SK-N-SH (cell line): ENCODE measurements at regions not wholly inside any gene's neighbourhood (a gene's known extent, or its start where the extent isn't known, plus 50 kb on each side); places are given as distances from the start of the nearest gene placed in this dataset.

ENCODE experiments used
- CTCF ChIA-PET: fragments of 300-600, 350-600 bp; formaldehyde crosslinking; extraction: SDS; loops from one replicate; lab custom pipeline; 2021; lab: Yijun Ruan, JAX
- POLR2A ChIA-PET: fragments of 350-600 bp; sonication (Branson Sonifier 250); formaldehyde crosslinking; extraction: SDS; loops from one replicate; lab custom pipeline; 2020; ENCODE audit warnings: antibody characterized with exemption, inconsistent platforms; lab: Yijun Ruan, JAX
- DNase-seq: peaks from one replicate; pipeline ENCODE4 v3.0.0; 2012
- H2AFZ ChIP-seq: fragments of 200-600 bp; sonication (generic); 2 replicates; pipeline ENCODE4 v1.8.1; 2016; ENCODE audit warnings: antibody characterized with exemption, mild to moderate bottlenecking, low read depth
- H3F3A ChIP-seq: fragments of 200-600 bp; sonication (generic); replicated peaks from 2 replicates; pipeline ENCODE3; 2016; ENCODE audit warnings: antibody characterized with exemption, mild to moderate bottlenecking; ENCODE audit not compliant: insufficient read depth
- H3K27ac ChIP-seq, 2 experiments: fragments of 200-500 bp in 1 of 2; fragments of 200-600 bp in 1 of 2; sonication (Bioruptor generic) in 1 of 2; sonication (generic), shearing (Covaris generic) in 1 of 2; 2 replicates each; pipeline versions ENCODE4 v1.5.1 to v1.6.1; 2014 to 2016; ENCODE audit warnings: low read depth in 2 of 2, inconsistent platforms in 1 of 2, low read length in 1 of 2, mild to moderate bottlenecking in 1 of 2, mixed read lengths in 1 of 2
- H3K27me3 ChIP-seq: fragments of 200-600 bp; sonication (generic), shearing (Covaris generic); 2 replicates; pipeline ENCODE4 v1.6.1; 2016; ENCODE audit warnings: mixed run types; ENCODE audit not compliant: insufficient read depth
- H3K36me3 ChIP-seq, 2 experiments: fragments of 200-500 bp in 1 of 2; fragments of 200-600 bp in 1 of 2; sonication (Bioruptor generic) in 1 of 2; sonication (generic) in 1 of 2; replicated peaks in 1 of 2; 2 replicates each; pipeline versions ENCODE3 to v1.5.1; 2014 to 2016; ENCODE audit warnings: low read length in 1 of 2, mild to moderate bottlenecking in 1 of 2; ENCODE audit not compliant: insufficient read depth in 2 of 2, control insufficient read depth in 1 of 2
- H3K4me1 ChIP-seq, 2 experiments: fragments of 200-500 bp in 1 of 2; fragments of 200-600 bp in 1 of 2; sonication (Bioruptor generic) in 1 of 2; sonication (generic), shearing (Covaris generic) in 1 of 2; 2 replicates each; pipeline versions ENCODE4 v1.5.1 to v1.6.1; 2014 to 2016; ENCODE audit warnings: low read depth in 1 of 2, low read length in 1 of 2, mixed run types in 1 of 2; ENCODE audit not compliant: insufficient read depth in 2 of 2, control insufficient read depth in 1 of 2
- H3K4me2 ChIP-seq: fragments of 200-600 bp; sonication (generic), shearing (Covaris generic); 2 replicates; pipeline ENCODE4 v1.6.1; 2017; ENCODE audit warnings: mixed run types
- H3K4me3 ChIP-seq, 2 experiments: fragments of 200-500 bp in 1 of 2; fragments of 200-600 bp in 1 of 2; sonication (Bioruptor generic) in 1 of 2; sonication (generic), shearing (Covaris generic) in 1 of 2; 2 replicates each; pipeline versions ENCODE4 v1.5.1 to v1.8.1; 2014 to 2016; ENCODE audit warnings: low read depth in 2 of 2, inconsistent platforms in 1 of 2, low read length in 1 of 2, mild to moderate bottlenecking in 1 of 2, mixed read lengths in 1 of 2, moderate library complexity in 1 of 2
- H3K79me2 ChIP-seq: fragments of 200-600 bp; sonication (generic); 2 replicates; pipeline ENCODE4 v1.8.1; 2017; ENCODE audit warnings: mild to moderate bottlenecking; ENCODE audit not compliant: insufficient read depth
- H3K9ac ChIP-seq: fragments of 200-600 bp; sonication (generic); 2 replicates; pipeline ENCODE4 v1.6.1; 2017; ENCODE audit warnings: mixed run types
- H3K9me2 ChIP-seq: fragments of 200-600 bp; sonication (generic); 2 replicates; pipeline ENCODE4 v1.6.1; 2017; ENCODE audit warnings: mixed run types
- H3K9me3 ChIP-seq: fragments of 200-600 bp; sonication (generic); 2 replicates; pipeline ENCODE4 v1.6.1; 2017; ENCODE audit warnings: mixed run types, mild to moderate bottlenecking, moderate library complexity
- H4K20me1 ChIP-seq: fragments of 200-600 bp; sonication (generic); 2 replicates; pipeline ENCODE4 v1.6.1; 2017; ENCODE audit warnings: mild to moderate bottlenecking, mixed run types; ENCODE audit not compliant: insufficient read depth
- CTCF ChIP-seq: fragments of 200-600 bp; sonication (generic); IDR thresholded peaks from 2 replicates; pipeline ENCODE4 v1.6.1; 2017; ENCODE audit warnings: antibody characterized with exemption, mild to moderate bottlenecking, moderate library complexity
- FOXM1 ChIP-seq: IDR thresholded peaks from 2 replicates; pipeline ENCODE4 v1.4.0; 2012; ENCODE audit warnings: low read depth, mild to moderate bottlenecking
- GATA2 ChIP-seq: sonication (generic); formaldehyde crosslinking; IDR thresholded peaks from 2 replicates; pipeline ENCODE4 v1.5.0; 2020; ENCODE audit warnings: mild to moderate bottlenecking, missing genetic modification reagents
- IRF3 ChIP-seq: fragments of 150-350 bp; IDR thresholded peaks from 2 replicates; pipeline ENCODE4 v1.6.1; 2016; ENCODE audit warnings: mild to moderate bottlenecking, low read depth, low read length
- TCF12 ChIP-seq: IDR thresholded peaks from 2 replicates; pipeline ENCODE4 v1.4.0; 2012
- TEAD4 ChIP-seq: IDR thresholded peaks from 2 replicates; pipeline ENCODE4 v1.4.0; 2012; ENCODE audit warnings: mild to moderate bottlenecking, borderline replicate concordance; ENCODE audit not compliant: insufficient read depth
- YY1 ChIP-seq: IDR thresholded peaks from 2 replicates; pipeline ENCODE4 v1.4.0; 2012; ENCODE audit warnings: low read depth, mild to moderate bottlenecking
- WGBS: methylation state at CpG from one replicate; pipeline ENCODE4 v1.1.6; 2017; ENCODE audit warnings: low lambda C conversion rate; 5-methylcytosine and 5-hydroxymethylcytosine counted together
- TF ChIP-seq, protein P1 (sequence below): IDR thresholded peaks from 2 replicates; pipeline ENCODE4 v1.4.0; 2012; ENCODE audit warnings: low read depth, borderline replicate concordance
- TF ChIP-seq, protein P2 (sequence below): IDR thresholded peaks from 2 replicates; pipeline ENCODE4 v1.6.1; 2012; ENCODE audit warnings: mild to moderate bottlenecking, low read depth, low read length, moderate library complexity
- TF ChIP-seq, protein P3 (sequence below): IDR thresholded peaks from 2 replicates; pipeline ENCODE4; 2012

- no peaks in the 10 kb centered on the region for H3K9me3 ChIP-seq
- 33% methylated on average over 1 of the region's 1 CpG for WGBS
- no peak overlapping the region for H3K4me3 ChIP-seq
- H3K79me2 ChIP-seq: no peaks in the 10 kb centered on the region
- H3K27ac ChIP-seq: no peak overlapping the region
- ChIA-PET POLR2A (interaction anchor here (0.6 kb wide), 1 partner anchor 826 kb away, joined by 3 read pairs; no protein-coding TSS in a partner anchor), CTCF (interaction anchor here (0.6 to 1.1 kb wide), 3 partner anchors 11 to 298 kb away, joined by 3 to 4 read pairs (median 4); no protein-coding TSS in a partner anchor)
- no peaks in the 10 kb centered on the region for H3K27me3 ChIP-seq
- no peaks in the 10 kb centered on the region for H4K20me1 ChIP-seq
- H2AFZ ChIP-seq: no peak overlapping the region
- H3K9ac ChIP-seq: no peak overlapping the region
- no peaks in the 10 kb centered on the region for H3K9me2 ChIP-seq
- no peak overlapping the region for H3K4me2 ChIP-seq
- TF ChIP-seq TCF12: no peak
- TF ChIP-seq YY1: no peak
- TF ChIP-seq GATA2 (CRISPR knock-in tag): no peak
- no peak for TF ChIP-seq TEAD4
- TF ChIP-seq IRF3: no peak
- TF ChIP-seq CTCF: no peak
- TF ChIP-seq FOXM1: no peak
- TF ChIP-seq, protein P1, sequence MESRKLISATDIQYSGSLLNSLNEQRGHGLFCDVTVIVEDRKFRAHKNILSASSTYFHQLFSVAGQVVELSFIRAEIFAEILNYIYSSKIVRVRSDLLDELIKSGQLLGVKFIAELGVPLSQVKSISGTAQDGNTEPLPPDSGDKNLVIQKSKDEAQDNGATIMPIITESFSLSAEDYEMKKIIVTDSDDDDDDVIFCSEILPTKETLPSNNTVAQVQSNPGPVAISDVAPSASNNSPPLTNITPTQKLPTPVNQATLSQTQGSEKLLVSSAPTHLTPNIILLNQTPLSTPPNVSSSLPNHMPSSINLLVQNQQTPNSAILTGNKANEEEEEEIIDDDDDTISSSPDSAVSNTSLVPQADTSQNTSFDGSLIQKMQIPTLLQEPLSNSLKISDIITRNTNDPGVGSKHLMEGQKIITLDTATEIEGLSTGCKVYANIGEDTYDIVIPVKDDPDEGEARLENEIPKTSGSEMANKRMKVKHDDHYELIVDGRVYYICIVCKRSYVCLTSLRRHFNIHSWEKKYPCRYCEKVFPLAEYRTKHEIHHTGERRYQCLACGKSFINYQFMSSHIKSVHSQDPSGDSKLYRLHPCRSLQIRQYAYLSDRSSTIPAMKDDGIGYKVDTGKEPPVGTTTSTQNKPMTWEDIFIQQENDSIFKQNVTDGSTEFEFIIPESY: no peak
- TF ChIP-seq, protein P2, sequence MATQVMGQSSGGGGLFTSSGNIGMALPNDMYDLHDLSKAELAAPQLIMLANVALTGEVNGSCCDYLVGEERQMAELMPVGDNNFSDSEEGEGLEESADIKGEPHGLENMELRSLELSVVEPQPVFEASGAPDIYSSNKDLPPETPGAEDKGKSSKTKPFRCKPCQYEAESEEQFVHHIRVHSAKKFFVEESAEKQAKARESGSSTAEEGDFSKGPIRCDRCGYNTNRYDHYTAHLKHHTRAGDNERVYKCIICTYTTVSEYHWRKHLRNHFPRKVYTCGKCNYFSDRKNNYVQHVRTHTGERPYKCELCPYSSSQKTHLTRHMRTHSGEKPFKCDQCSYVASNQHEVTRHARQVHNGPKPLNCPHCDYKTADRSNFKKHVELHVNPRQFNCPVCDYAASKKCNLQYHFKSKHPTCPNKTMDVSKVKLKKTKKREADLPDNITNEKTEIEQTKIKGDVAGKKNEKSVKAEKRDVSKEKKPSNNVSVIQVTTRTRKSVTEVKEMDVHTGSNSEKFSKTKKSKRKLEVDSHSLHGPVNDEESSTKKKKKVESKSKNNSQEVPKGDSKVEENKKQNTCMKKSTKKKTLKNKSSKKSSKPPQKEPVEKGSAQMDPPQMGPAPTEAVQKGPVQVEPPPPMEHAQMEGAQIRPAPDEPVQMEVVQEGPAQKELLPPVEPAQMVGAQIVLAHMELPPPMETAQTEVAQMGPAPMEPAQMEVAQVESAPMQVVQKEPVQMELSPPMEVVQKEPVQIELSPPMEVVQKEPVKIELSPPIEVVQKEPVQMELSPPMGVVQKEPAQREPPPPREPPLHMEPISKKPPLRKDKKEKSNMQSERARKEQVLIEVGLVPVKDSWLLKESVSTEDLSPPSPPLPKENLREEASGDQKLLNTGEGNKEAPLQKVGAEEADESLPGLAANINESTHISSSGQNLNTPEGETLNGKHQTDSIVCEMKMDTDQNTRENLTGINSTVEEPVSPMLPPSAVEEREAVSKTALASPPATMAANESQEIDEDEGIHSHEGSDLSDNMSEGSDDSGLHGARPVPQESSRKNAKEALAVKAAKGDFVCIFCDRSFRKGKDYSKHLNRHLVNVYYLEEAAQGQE: no peak
- TF ChIP-seq, protein P3, sequence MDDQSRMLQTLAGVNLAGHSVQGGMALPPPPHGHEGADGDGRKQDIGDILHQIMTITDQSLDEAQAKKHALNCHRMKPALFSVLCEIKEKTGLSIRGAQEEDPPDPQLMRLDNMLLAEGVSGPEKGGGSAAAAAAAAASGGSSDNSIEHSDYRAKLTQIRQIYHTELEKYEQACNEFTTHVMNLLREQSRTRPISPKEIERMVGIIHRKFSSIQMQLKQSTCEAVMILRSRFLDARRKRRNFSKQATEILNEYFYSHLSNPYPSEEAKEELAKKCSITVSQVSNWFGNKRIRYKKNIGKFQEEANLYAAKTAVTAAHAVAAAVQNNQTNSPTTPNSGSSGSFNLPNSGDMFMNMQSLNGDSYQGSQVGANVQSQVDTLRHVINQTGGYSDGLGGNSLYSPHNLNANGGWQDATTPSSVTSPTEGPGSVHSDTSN: no peak
- H3K4me1 ChIP-seq: no peaks in the 10 kb centered on the region
- no peaks in the 10 kb centered on the region for H3K36me3 ChIP-seq
- no peak for DNase-seq
- H3F3A ChIP-seq: no peaks in the 10 kb centered on the region
These were observed 120.8 kb upstream of the POU2AF2 start for GRCh38 chr11:111124724-111125123.
